Heart right ventricle (tissue), 16 donors: ENCODE measurements at regions not wholly inside any gene's neighbourhood (a gene's known extent, or its start where the extent isn't known, plus 50 kb on each side); places are given as distances from the start of the nearest gene placed in this dataset.

Source experiments
- ATAC-seq, 8 donors: fragments of 200-7000 bp; cut with Tn5 transposase; one replicate each; pipeline ENCODE4 v1.9.1; 2020; ENCODE audit warnings: mild to moderate bottlenecking in 8 of 8, moderate library complexity in 8 of 8, moderate number of reproducible peaks in 1 of 8
- DNase-seq, 2 donors: peaks; one replicate each; pipeline ENCODE4 v3.0.0-alpha.2; 2020
- H3K27ac ChIP-seq, 10 donors: fragments of 200-600 bp; sonication (generic) in 2 of 10; one replicate each; pipeline versions ENCODE4 v1.5.0 to v1.8.0; 2020 to 2022; ENCODE audit warnings: mild to moderate bottlenecking in 3 of 10
- H3K27me3 ChIP-seq, 7 donors: fragments of 200-600 bp; one replicate each; pipeline ENCODE4 v1.8.0; 2021 to 2022; ENCODE audit warnings: mild to moderate bottlenecking in 2 of 7
- H3K36me3 ChIP-seq, 9 donors: fragments of 200-600 bp; sonication (generic) in 1 of 9; one replicate each; pipeline versions ENCODE4 v1.5.0 to v1.8.0; 2020 to 2022; ENCODE audit warnings: mild to moderate bottlenecking in 2 of 9
- H3K4me1 ChIP-seq, 9 donors: fragments of 200-600 bp; sonication (generic) in 1 of 9; one replicate each; pipeline versions ENCODE4 v1.5.0 to v1.8.0; 2020 to 2022; ENCODE audit warnings: mild to moderate bottlenecking in 4 of 9
- H3K4me3 ChIP-seq, 10 donors: fragments of 200-600 bp; sonication (generic) in 2 of 10; one replicate each; pipeline versions ENCODE4 v1.5.0 to v1.8.0; 2020 to 2022; ENCODE audit warnings: mild to moderate bottlenecking in 7 of 10, moderate library complexity in 2 of 10
- H3K9me3 ChIP-seq, 11 donors: fragments of 200-600 bp in 10 of 11; sonication (generic) in 2 of 11; one replicate each; pipeline versions ENCODE4 v1.5.0 to v1.8.0; 2013 to 2022; ENCODE audit warnings: mild to moderate bottlenecking in 2 of 11, control low read depth in 1 of 11, moderate library complexity in 1 of 11
- CTCF ChIP-seq, 9 donors: fragments of 200-600 bp; sonication (generic) in 2 of 9; IDR thresholded peaks; one replicate each; pipeline versions ENCODE4 v1.5.0 to v1.8.0; 2021 to 2022; ENCODE audit warnings: antibody characterized with exemption in 9 of 9, mild to moderate bottlenecking in 5 of 9, moderate library complexity in 1 of 9
- WGBS, 2 donors: extraction: QIAGEN DNeasy Blood & Tissue Kit; methylation state at CpG; one replicate each; pipeline ENCODE4 v1.1.7; 2013; ENCODE audit warnings: inconsistent platforms in 1 of 2; 5-methylcytosine and 5-hydroxymethylcytosine counted together
- intact Hi-C, 10 donors: fragments of 100-400 bp; cut with DNase I; formaldehyde crosslinking; loops; one replicate each; pipeline versions ENCODE4 v1.11.1 to v1.14.2; 2022
- donor health status: Arrhythmogenic right ventricular cardiomyopathy.
- donor health status: ischemic (EF 13 %, LVEDD 7.1; RV severe dilation, severe dysfunction).
- donor health status: healthy with polysubstance abuse.
- donor health status: DM: no; HTN: yes; CAD: no.
- donor health status: DM: no; HTN: no; CAD: no.
- donor health status: ischemic (EF 25% LVEDD 6.9; RV normal size, moderate dysfunction).
- donor health status: ischemic (EF 25% LVEDD 5.7; RV mildly dilated, moderate dysfunction).
- donor health status: healthy.
- donor health status: DM: yes; HTN: yes; CAD: no.
- donor health status: Ischemic cardiomyopathy.
- donor health status: ischemic (EF 35%, LVEDD 5.7; RV mildly dilated, moderate dysfunction).
- donor health status: nonischemic (EF 11% LVEDD 7.7; RV severe dilation, severe dysfunction).
- donor health status: DM: yes; HTN: yes; CAD: no.
- donor health status: PGD.
- donor health status: ischemic (EF 29% LVEDD 5.4; RV normal size, mild dysfunction).
- donor health status: nonischemic (EF 23%, LVEDD 6.1; RV moderate dilation, normal function).

DNA sequence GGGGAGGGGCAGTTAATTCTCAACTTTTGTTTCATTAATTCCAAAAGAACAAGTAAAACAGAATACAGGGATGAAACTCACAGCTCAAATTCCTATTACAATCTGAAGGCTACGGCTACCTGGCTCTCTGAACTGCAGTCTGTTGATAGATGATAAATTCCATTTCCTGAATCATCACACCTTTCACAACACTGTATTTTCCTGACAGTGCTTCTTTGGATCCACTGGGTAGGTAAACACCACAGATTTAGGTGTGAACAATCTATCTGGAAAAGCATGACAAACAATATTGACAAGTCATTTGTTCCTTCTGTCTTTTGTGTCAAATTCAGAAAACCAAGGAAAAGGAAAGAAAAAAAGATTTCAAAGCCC lies 843.2 kb downstream of the LRRTM4 start:
- no peak for TF ChIP-seq CTCF (IDR thresholded peaks at IDR 0.05)
- no peaks in the 10 kb centered on the region for H3K9me3 ChIP-seq
- ATAC-seq: no peak
- WGBS, 2 donors: 59 to 76% methylated on average over 1 of the region's 1 CpG
- intact Hi-C loops: no loop called here
- H3K27ac ChIP-seq: no peak overlapping the region
- no peaks in the 10 kb centered on the region for H3K27me3 ChIP-seq
- no peak for DNase-seq
- no peak overlapping the region for H3K4me3 ChIP-seq
- H3K4me1 ChIP-seq: no peaks in the 10 kb centered on the region
- H3K36me3 ChIP-seq: no peaks in the 10 kb centered on the region

GRCh38 chr2:76678383-76679024 lies 843.7 kb downstream of the LRRTM4 start:
- H3K36me3 ChIP-seq: no peaks in the 10 kb centered on the region
- intact Hi-C loops: no loop called here

GRCh38 chr2:76675212-76675611 lies 847.0 kb downstream of the LRRTM4 start:
- H3K4me3 ChIP-seq: no peak overlapping the region
- peaks cover 0 to 5% (median 0%) of the 10 kb centered on the region in 9 donors for H3K4me1 ChIP-seq
- H3K9me3 ChIP-seq: no peaks in the 10 kb centered on the region
- intact Hi-C loops: no loop called here
- H3K36me3 ChIP-seq: no peaks in the 10 kb centered on the region
- no peak for TF ChIP-seq CTCF (IDR thresholded peaks at IDR 0.05)
- ATAC-seq: no peak
- DNase-seq: no peak
- H3K27ac ChIP-seq: no peak overlapping the region
- H3K27me3 ChIP-seq: no peaks in the 10 kb centered on the region

More at GRCh38 chr2:76678383-76679024, 843.7 kb downstream of the LRRTM4 start:
- Histone ChIP-seq H3K4me1 (no peaks in the 10 kb centered on the region), H3K4me3 (no peak overlapping the region), H3K27me3 (no peaks in the 10 kb centered on the region), H3K9me3 (no peaks in the 10 kb centered on the region), H3K27ac (no peak overlapping the region)
- TF ChIP-seq CTCF (IDR thresholded peaks at IDR 0.05): no peak
- WGBS, 2 donors: 49 to 57% methylated on average over 3 of the region's 3 CpGs
- ATAC-seq (no peak), DNase-seq (no peak)

- H3K4me1 ChIP-seq: peaks cover 0 to 14% (median 5%) of the 10 kb centered on the region in 9 donors
- no peak overlapping the region for H3K27ac ChIP-seq
- DNase-seq: no peak
- no peak overlapping the region for H3K4me3 ChIP-seq
- H3K36me3 ChIP-seq: no peaks in the 10 kb centered on the region
- H3K9me3 ChIP-seq: no peaks in the 10 kb centered on the region
- intact Hi-C loops: no loop called here
- ATAC-seq: no peak
- TF ChIP-seq CTCF (IDR thresholded peaks at IDR 0.05): no peak
- WGBS, 2 donors: 88 to 90% methylated on average over 2 of the region's 2 CpGs
- H3K27me3 ChIP-seq: no peaks in the 10 kb centered on the region
These were observed 849.4 kb downstream of the LRRTM4 start for GRCh38 chr2:76672798-76673197.
